Pancreas (tissue), 10 donors: ENCODE measurements at regions not wholly inside any gene's neighbourhood (a gene's known extent, or its start where the extent isn't known, plus 50 kb on each side); places are given as distances from the start of the nearest gene placed in this dataset.

Experiments used
- ATAC-seq, 4 donors: fragments of 200-7000 bp; cut with Tn5 transposase; one replicate each; pipeline versions ENCODE4 v1.8.0 to v1.9.1; 2020; ENCODE audit warnings: mild to moderate bottlenecking in 4 of 4, moderate library complexity in 4 of 4
- DNase-seq, 6 donors: peaks; one replicate each; pipeline ENCODE4 v3.0.0-alpha.2; 2020
- FAIRE-seq: peaks from 2 replicates; lab custom pipeline; 2012; peaks lifted over from hg19 to GRCh38; lab: Jason Lieb, UNC
- H3K27ac ChIP-seq, 4 donors: fragments of 200-600 bp; sonication (generic); 1 replicate in 3 of 4; 2 replicates in 1 of 4; pipeline versions ENCODE4 v1.5.0 to v1.8.0; 2020
- H3K27me3 ChIP-seq, 4 donors: fragments of 200-600 bp; one replicate each; pipeline ENCODE4 v1.8.0; 2021
- H3K36me3 ChIP-seq, 3 donors: fragments of 200-600 bp; sonication (generic) in 1 of 3; one replicate each; pipeline versions ENCODE4 v1.5.0 to v1.8.0; 2020 to 2021
- H3K4me1 ChIP-seq, 3 donors: fragments of 200-600 bp; one replicate each; pipeline ENCODE4 v1.8.0; 2021
- H3K4me3 ChIP-seq, 4 donors: fragments of 200-600 bp; sonication (generic) in 2 of 4; one replicate each; pipeline versions ENCODE4 v1.5.0 to v1.8.0; 2020 to 2021
- H3K9me3 ChIP-seq, 4 donors: fragments of 200-600 bp; one replicate each; pipeline ENCODE4 v1.8.0; 2021
- WGBS, 2 donors: extraction: QIAGEN DNeasy Blood & Tissue Kit; methylation state at CpG; one replicate each; pipeline ENCODE4 v1.1.7; 2013; 5-methylcytosine and 5-hydroxymethylcytosine counted together
- intact Hi-C, 3 donors: fragments of 100-400 bp; cut with DNase I; formaldehyde crosslinking; loops; one replicate each; pipeline versions ENCODE4 v1.11.1 to v1.14.2; 2022
- TF ChIP-seq, protein P1 (sequence below), 4 donors: fragments of 200-600 bp; sonication (generic) in 3 of 4; IDR thresholded peaks; one replicate each; pipeline versions ENCODE4 v1.5.0 to v1.8.0; 2021; ENCODE audit warnings: antibody characterized with exemption in 4 of 4
- donor health status: healthy with polysubstance abuse.
- donor health status: DM: no; HTN: no; CAD: no; lungs with moderate emphysema.
- donor health status: DM: no; HTN: no; CAD: no.
- donor health status: control.
- donor health status: control.
- donor health status: Bipolar disorder and iron deficiency.
- donor health status: DM: yes; HTN: yes; CAD: no.
- donor health status: DM: no; HTN: no; CAD: no.
- donor health status: DM: no; HTN: no; CAD: no.
- donor health status: DM: yes; HTN: yes; CAD: no.

DNA sequence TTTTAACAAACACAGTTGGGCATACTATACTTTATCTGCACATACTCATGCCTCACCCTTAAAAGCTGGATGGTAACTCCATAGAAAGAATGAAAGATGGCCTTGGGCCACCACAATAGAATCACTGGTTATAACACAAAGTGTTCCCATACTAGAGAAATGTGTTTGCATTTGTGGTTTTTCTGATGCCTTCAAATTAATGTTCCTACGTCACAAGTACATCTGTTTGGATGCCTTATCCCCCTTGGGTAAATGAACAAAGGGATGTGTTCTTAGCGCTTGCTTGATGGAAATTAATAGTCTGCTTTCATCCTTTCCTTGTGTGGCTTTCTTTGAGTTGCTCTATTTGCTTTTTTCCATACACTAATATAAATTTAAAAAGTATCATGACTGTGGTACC is 291.1 kb upstream of the PDE4D start:
- Histone ChIP-seq H3K9me3 (no peaks in the 10 kb centered on the region), H3K27ac (no peak overlapping the region), H3K27me3 (no peaks in the 10 kb centered on the region), H3K4me1 (no peaks in the 10 kb centered on the region), H3K4me3 (no peak overlapping the region), H3K36me3 (no peaks in the 10 kb centered on the region)
- WGBS, 2 donors, result 87 to 88% methylated on average over 2 of the region's 2 CpGs
- no peak for ATAC-seq
- intact Hi-C loops, result no loop called here
- DNase-seq, result no peak
- TF ChIP-seq, protein P1, sequence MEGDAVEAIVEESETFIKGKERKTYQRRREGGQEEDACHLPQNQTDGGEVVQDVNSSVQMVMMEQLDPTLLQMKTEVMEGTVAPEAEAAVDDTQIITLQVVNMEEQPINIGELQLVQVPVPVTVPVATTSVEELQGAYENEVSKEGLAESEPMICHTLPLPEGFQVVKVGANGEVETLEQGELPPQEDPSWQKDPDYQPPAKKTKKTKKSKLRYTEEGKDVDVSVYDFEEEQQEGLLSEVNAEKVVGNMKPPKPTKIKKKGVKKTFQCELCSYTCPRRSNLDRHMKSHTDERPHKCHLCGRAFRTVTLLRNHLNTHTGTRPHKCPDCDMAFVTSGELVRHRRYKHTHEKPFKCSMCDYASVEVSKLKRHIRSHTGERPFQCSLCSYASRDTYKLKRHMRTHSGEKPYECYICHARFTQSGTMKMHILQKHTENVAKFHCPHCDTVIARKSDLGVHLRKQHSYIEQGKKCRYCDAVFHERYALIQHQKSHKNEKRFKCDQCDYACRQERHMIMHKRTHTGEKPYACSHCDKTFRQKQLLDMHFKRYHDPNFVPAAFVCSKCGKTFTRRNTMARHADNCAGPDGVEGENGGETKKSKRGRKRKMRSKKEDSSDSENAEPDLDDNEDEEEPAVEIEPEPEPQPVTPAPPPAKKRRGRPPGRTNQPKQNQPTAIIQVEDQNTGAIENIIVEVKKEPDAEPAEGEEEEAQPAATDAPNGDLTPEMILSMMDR (IDR thresholded peaks at IDR 0.05), result no peak
- FAIRE-seq, result no peak

DNA sequence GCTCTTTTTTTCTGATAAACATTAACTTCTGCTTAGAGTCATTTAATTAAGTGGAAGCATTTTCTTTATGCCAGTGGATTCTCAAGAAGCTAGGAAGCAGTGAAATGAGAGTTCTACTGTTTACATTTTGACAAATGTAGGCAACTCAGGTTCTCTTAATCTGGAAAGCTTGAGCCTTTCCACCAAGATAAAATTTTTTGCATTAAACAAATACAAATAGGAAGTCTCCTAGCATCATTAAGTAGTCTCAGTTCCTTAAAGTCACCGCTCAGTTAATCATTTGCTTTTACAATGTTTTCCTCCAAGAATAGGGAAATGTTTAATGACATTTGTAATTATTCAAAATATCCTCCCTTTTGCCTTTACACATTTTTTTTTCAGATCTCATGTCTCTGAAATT is 290.4 kb upstream of the PDE4D start:
- H3K9me3 ChIP-seq, result no peaks in the 10 kb centered on the region
- no peak for ATAC-seq

DNA sequence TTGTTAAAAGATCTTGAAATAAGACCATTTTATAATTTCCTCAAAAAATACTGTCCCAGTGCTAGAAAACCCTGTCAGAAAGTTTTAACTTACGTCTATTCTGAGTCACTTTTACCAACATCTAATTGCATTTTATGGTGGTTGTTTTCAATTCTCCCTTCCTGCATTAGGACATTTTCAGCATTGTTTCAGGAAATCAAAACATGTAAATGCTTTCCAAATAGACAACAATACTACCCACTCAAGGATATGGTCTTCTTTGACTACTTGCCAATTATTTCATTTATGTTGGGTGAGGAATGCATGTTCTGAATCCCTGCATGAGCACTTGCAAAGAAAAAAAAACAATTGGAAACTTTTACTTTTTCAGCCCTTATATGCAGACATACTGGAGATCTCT is 284.6 kb upstream of the PDE4D start:
- no peak for FAIRE-seq
- 70% methylated on average over 1 of the region's 1 CpG for WGBS, 2 donors

More for the DNA sequence above, 290.4 kb upstream of the PDE4D start:
- Histone ChIP-seq H3K4me1 (no peaks in the 10 kb centered on the region), H3K27ac (no peak overlapping the region), H3K36me3 (no peaks in the 10 kb centered on the region), H3K27me3 (no peaks in the 10 kb centered on the region), H3K4me3 (no peak overlapping the region)
- DNase-seq (no peak), FAIRE-seq (no peak)
- TF ChIP-seq, protein P1 (IDR thresholded peaks at IDR 0.05), result no peak
- intact Hi-C loops, result no loop called here
- 91 to 92% methylated on average over 1 of the region's 1 CpG for WGBS, 2 donors

DNA sequence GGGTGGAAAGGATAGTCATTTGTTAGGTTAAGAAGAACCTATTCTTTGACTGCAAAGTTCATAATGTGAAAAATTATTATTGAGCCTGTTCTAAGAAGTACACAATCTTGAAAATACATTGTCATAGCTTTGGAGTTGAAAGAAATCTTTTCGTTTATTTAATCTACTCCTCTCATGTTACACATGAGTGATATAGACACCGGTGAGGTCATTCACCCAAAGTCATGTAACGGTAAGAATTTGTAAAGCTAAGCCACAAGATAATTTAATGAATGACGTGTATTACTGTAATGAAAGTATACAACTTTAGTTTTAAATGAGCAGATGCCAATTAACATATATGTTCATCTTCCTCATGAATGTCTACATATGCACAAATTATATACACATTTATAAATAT is 284.1 kb upstream of the PDE4D start:
- Histone ChIP-seq H3K4me1 (no peaks in the 10 kb centered on the region), H3K9me3 (no peaks in the 10 kb centered on the region), H3K4me3 (no peak overlapping the region), H3K36me3 (no peaks in the 10 kb centered on the region), H3K27me3 (no peaks in the 10 kb centered on the region), H3K27ac (no peak overlapping the region)
- intact Hi-C loops, result no loop called here
- WGBS, 2 donors, result 65% methylated on average over 4 of the region's 4 CpGs
- DNase-seq (no peak), ATAC-seq (no peak), FAIRE-seq (no peak)
- TF ChIP-seq, protein P1 (IDR thresholded peaks at IDR 0.05), result no peak

More for the DNA sequence above, 284.6 kb upstream of the PDE4D start:
- intact Hi-C loops, result no loop called here
- no peak overlapping the region for H3K27ac ChIP-seq
- DNase-seq (no peak), ATAC-seq (no peak)
- no peaks in the 10 kb centered on the region for H3K9me3 ChIP-seq
- no peaks in the 10 kb centered on the region for H3K4me1 ChIP-seq
- no peak overlapping the region for H3K4me3 ChIP-seq
- TF ChIP-seq, protein P1 (IDR thresholded peaks at IDR 0.05), result no peak
- no peaks in the 10 kb centered on the region for H3K27me3 ChIP-seq
- no peaks in the 10 kb centered on the region for H3K36me3 ChIP-seq

DNA sequence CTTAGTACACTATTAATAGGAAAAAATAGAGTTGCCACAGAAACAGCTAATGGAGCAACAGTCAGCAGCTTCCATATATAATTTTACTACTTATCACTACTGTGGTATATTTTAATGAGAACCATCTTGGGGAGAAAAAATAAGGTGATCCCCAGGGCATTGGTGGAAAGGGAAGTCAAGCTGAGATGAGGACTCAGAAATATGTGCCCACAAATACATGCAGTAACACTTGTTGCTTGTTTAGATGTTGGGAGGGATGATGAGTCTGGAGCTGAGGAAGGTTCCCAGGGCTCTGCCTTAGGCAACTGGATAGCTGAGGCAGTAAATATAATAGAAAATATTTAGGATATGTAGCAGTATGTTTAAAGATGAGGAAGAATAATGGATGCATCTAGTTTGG is 280.1 kb upstream of the PDE4D start:
- intact Hi-C loops, result no loop called here
- Histone ChIP-seq H3K4me1 (no peaks in the 10 kb centered on the region), H3K9me3 (no peaks in the 10 kb centered on the region), H3K36me3 (no peaks in the 10 kb centered on the region), H3K27me3 (no peaks in the 10 kb centered on the region), H3K27ac (no peak overlapping the region), H3K4me3 (no peak overlapping the region)
- no peak for ATAC-seq
- no peak for DNase-seq
- FAIRE-seq, result no peak
- TF ChIP-seq, protein P1 (IDR thresholded peaks at IDR 0.05), result no peak
